H1 (cell line): ENCODE measurements at regions not wholly inside any gene's neighbourhood (a gene's known extent, or its start where the extent isn't known, plus 50 kb on each side); places are given as distances from the start of the nearest gene placed in this dataset.

ENCODE experiments used
- ATF2 ChIP-seq: IDR thresholded peaks from 2 replicates; pipeline ENCODE4 v1.6.1; 2012; ENCODE audit warnings: low read length, inconsistent platforms
- BRCA1 ChIP-seq: IDR thresholded peaks from 2 replicates; pipeline ENCODE4 v1.6.1; 2012; ENCODE audit warnings: low read depth, low read length, improper control_type of control experiment
- CREB1 ChIP-seq: IDR thresholded peaks from 2 replicates; pipeline ENCODE4 v1.6.1; 2012; ENCODE audit warnings: inconsistent platforms
- CTCF ChIP-seq, 3 experiments: IDR thresholded peaks; 1 replicate in 2 of 3; 2 replicates in 1 of 3; pipeline versions ENCODE4 v1.5.1 to v1.6.1; 2011; ENCODE audit warnings: low read length in 3 of 3, mild to moderate bottlenecking in 3 of 3, inconsistent platforms in 2 of 3, low read depth in 1 of 3, moderate library complexity in 1 of 3; ENCODE audit not compliant: insufficient read depth in 1 of 3; ENCODE audit errors: control extremely low read depth in 1 of 3
- EZH2 ChIP-seq: fragments of 200-600 bp; sonication (generic); IDR thresholded peaks from 2 replicates; pipeline ENCODE4 v1.7.1; 2012; ENCODE audit warnings: low read depth, mild to moderate bottlenecking, moderate library complexity, low read length, inconsistent platforms; ENCODE audit not compliant: severe bottlenecking
- POLR2A ChIP-seq, 2 experiments: IDR thresholded peaks; 1 replicate in 1 of 2; 2 replicates in 1 of 2; pipeline ENCODE4 v1.6.1; 2011; ENCODE audit warnings: low read depth in 2 of 2, low read length in 2 of 2, mild to moderate bottlenecking in 2 of 2; ENCODE audit errors: control extremely low read depth in 1 of 2
- POLR2AphosphoS5 ChIP-seq: IDR thresholded peaks from 2 replicates; pipeline ENCODE4 v1.6.1; 2011; ENCODE audit warnings: low read depth, low read length
- SP2 ChIP-seq: IDR thresholded peaks from 2 replicates; pipeline ENCODE4 v1.6.1; 2012; ENCODE audit warnings: mild to moderate bottlenecking, low read length, inconsistent platforms
- SUZ12 ChIP-seq: fragments of 200-600 bp; sonication (generic); IDR thresholded peaks from 2 replicates; pipeline ENCODE4 v1.6.1; 2012; ENCODE audit warnings: mild to moderate bottlenecking, inconsistent platforms, low read length, moderate library complexity, mixed read lengths
- TBP ChIP-seq: IDR thresholded peaks from 2 replicates; pipeline ENCODE4 v1.6.1; 2011; ENCODE audit warnings: low read depth, low read length, improper control_type of control experiment
- USF2 ChIP-seq: IDR thresholded peaks from 2 replicates; pipeline ENCODE4 v1.6.1; 2011; ENCODE audit warnings: low read length, improper control_type of control experiment
- YY1 ChIP-seq: IDR thresholded peaks from 2 replicates; pipeline ENCODE4 v1.6.1; 2011; ENCODE audit warnings: low read depth, mild to moderate bottlenecking, low read length

- TF ChIP-seq CTCF (IDR thresholded peaks at IDR 0.05; ENCODE audit: control extremely low read depth in 1 of 3, insufficient read depth in 1 of 3, low read depth in 1 of 3, low read length in 3 of 3) = no peak
- no peak for TF ChIP-seq POLR2AphosphoS5
- no peak for TF ChIP-seq POLR2A (IDR thresholded peaks at IDR 0.05; ENCODE audit: control extremely low read depth in 1 of 2, low read depth in 2 of 2, low read length in 2 of 2)
- TF ChIP-seq SUZ12 = no peak
- TF ChIP-seq CREB1 = no peak
- TF ChIP-seq USF2 = no peak
- no peak for TF ChIP-seq ATF2
- TF ChIP-seq SP2 = no peak
- no peak for TF ChIP-seq YY1
- TF ChIP-seq TBP = no peak
- TF ChIP-seq EZH2 = no peak
- no peak for TF ChIP-seq BRCA1
Observed at GRCh38 chr4:137825505-137825904, 293.2 kb upstream of the PCDH18 start.
